ENCODE measurements at regions not wholly inside any gene's neighbourhood (a gene's known extent, or its start where the extent isn't known, plus 50 kb on each side); places are given as distances from the start of the nearest gene placed in this dataset.
A peak's percentile ranks its signal among the peaks of the same experiment; 100 is the strongest.

DNA sequence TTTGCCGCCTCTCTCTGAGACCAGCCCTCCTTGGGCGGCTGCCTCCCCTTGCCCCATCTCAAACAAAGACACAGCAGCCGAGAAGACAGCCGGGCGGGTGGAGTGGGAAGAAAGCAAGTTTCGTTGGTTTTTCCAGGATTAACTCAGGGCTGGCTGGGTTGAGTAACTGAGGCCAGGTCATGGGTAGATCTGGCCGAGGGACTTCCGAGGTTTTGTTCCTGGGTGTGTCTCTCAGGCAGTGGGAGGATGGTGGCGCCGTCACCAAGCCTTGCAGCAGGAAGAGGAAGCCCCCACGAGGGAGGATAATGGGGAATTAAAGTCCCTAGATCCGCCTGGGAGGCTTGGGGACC, 167.2 kb downstream of the TTLL2 start:
- no peak overlapping the region for H3K27ac ChIP-seq (ENCODE audit: low read depth in 2 of 2, low read length in 2 of 2)
- no peaks in the 10 kb centered on the region for H3K36me3 ChIP-seq (ENCODE audit: control insufficient read depth in 2 of 2, insufficient read depth in 2 of 2, low read length in 2 of 2)
- peaks cover 2 to 11% of the 10 kb centered on the region in 2 donors for H3K4me1 ChIP-seq (ENCODE audit: control insufficient read depth in 2 of 2, insufficient read depth in 2 of 2, low read length in 2 of 2)
- H3K27me3 ChIP-seq (ENCODE audit: control insufficient read depth in 2 of 2, insufficient read depth in 2 of 2, low read length in 2 of 2), result no peaks in the 10 kb centered on the region
- H3K4me3 ChIP-seq (ENCODE audit: low read length in 2 of 2), result no peak overlapping the region
- no peak overlapping the region for H3K9ac ChIP-seq (ENCODE audit: low read depth in 1 of 2, low read length in 2 of 2)
- H3K9me3 ChIP-seq (ENCODE audit: control insufficient read depth in 2 of 2, low read length in 2 of 2), result no peaks in the 10 kb centered on the region

DNA sequence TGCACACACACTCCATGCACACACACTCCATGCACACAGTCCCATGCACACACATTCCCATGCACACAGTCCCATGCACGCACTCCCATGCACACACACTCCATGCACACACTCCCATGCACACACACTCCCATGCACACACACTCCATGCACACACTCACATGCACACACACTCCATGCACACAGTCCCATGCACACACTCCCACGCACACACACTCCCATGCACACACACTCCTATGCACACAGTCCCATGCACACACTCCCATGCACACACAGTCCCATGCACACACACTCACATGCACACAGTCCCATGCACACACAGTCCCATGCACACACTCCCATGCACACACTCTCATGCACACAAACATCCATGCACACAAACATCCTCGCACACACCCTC, 168.4 kb downstream of the TTLL2 start:
- Histone ChIP-seq H3K9me3 (ENCODE audit: control insufficient read depth in 2 of 2, low read length in 2 of 2) (no peaks in the 10 kb centered on the region), H3K27me3 (ENCODE audit: control insufficient read depth in 2 of 2, insufficient read depth in 2 of 2, low read length in 2 of 2) (no peaks in the 10 kb centered on the region), H3K4me3 (ENCODE audit: low read length in 2 of 2) (no peak overlapping the region), H3K36me3 (ENCODE audit: control insufficient read depth in 2 of 2, insufficient read depth in 2 of 2, low read length in 2 of 2) (no peaks in the 10 kb centered on the region), H3K27ac (ENCODE audit: low read depth in 2 of 2, low read length in 2 of 2) (no peak overlapping the region), H3K9ac (ENCODE audit: low read depth in 1 of 2, low read length in 2 of 2) (no peak overlapping the region), H3K4me1 (ENCODE audit: control insufficient read depth in 2 of 2, insufficient read depth in 2 of 2, low read length in 2 of 2) (peaks cover 2 to 11% of the 10 kb centered on the region in 2 donors)

DNA sequence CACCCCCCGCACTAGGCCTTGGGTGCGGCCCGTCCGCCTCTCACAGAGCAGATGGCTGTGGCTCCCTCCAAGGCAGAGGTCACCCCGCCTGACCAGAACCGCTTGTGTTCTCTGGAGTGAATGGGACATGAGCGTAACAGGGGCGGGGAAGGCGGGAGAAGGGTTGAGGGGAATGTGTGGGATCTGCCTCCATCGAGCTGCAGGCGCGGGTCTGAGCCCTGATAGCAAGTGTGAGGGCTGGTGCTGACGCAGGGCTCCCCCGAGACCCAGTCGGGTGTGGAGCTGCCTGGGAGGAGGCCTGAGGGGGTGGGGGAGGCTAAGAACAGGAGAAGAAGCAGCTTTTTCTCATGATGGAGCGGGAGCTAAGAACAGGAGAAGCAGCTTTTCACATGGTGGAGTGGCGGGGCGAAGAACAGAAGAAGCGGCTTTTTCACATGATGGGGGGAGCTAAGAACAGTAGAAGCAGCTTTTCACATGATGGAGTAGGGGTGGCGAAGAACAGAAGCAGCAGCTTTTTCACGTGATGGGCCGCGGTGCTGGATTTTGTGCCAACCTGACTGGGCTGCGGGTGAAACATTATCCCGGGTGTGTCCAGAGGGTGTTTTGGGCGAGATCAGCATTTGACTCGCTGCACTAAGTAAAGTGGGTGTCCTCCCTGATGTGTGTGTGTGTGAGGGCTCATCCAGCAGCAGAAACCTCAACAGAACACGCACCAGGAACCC, 169.3 kb downstream of the TTLL2 start:
- Histone ChIP-seq H3K27ac (ENCODE audit: low read depth in 2 of 2, low read length in 2 of 2) (no peak overlapping the region), H3K27me3 (ENCODE audit: control insufficient read depth in 2 of 2, insufficient read depth in 2 of 2, low read length in 2 of 2) (no peaks in the 10 kb centered on the region), H3K9ac (ENCODE audit: low read depth in 1 of 2, low read length in 2 of 2) (peak overlapping the region in 1 of 2 donors; percentile 2), H3K36me3 (ENCODE audit: control insufficient read depth in 2 of 2, insufficient read depth in 2 of 2, low read length in 2 of 2) (no peaks in the 10 kb centered on the region), H3K4me3 (ENCODE audit: low read length in 2 of 2) (no peak overlapping the region), H3K9me3 (ENCODE audit: control insufficient read depth in 2 of 2, low read length in 2 of 2) (no peaks in the 10 kb centered on the region), H3K4me1 (ENCODE audit: control insufficient read depth in 2 of 2, insufficient read depth in 2 of 2, low read length in 2 of 2) (peaks cover 2 to 16% of the 10 kb centered on the region in 2 donors)

DNA sequence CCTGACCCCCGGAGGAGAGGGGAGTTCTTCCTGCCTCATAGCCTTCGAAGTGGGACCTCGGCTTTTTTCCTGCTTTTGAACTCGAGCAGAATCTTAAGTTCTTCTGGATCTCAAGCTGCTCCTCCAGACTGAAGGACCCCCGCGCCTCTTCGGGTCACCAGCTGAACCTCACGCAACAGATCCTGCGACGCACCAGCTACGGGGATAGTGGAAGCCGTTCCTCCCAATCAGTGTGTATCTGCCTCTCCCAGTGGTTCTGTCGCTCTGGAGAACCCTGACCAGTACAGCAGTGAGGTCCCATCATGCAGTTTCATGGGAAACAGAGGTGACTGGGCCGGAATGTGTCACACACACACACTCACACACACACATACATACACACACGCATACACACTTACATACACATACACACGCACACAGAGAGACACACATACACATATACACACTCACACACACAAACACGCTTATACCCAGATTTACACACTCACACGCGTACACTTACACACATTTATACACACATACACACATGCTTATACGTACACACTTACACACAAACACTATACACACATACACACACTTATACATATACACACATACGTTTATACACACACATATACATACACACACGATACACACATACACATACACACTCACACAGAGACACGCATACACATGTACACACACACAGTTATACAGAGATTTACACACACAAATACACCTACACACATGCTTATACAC, 170.0 kb downstream of the TTLL2 start:
- no peak overlapping the region for H3K27ac ChIP-seq (ENCODE audit: low read depth in 2 of 2, low read length in 2 of 2)
- peaks cover 4 to 20% of the 10 kb centered on the region in 2 donors for H3K4me1 ChIP-seq (ENCODE audit: control insufficient read depth in 2 of 2, insufficient read depth in 2 of 2, low read length in 2 of 2)
- no peaks in the 10 kb centered on the region for H3K9me3 ChIP-seq (ENCODE audit: control insufficient read depth in 2 of 2, low read length in 2 of 2)
- no peaks in the 10 kb centered on the region for H3K36me3 ChIP-seq (ENCODE audit: control insufficient read depth in 2 of 2, insufficient read depth in 2 of 2, low read length in 2 of 2)
- H3K27me3 ChIP-seq (ENCODE audit: control insufficient read depth in 2 of 2, insufficient read depth in 2 of 2, low read length in 2 of 2), result no peaks in the 10 kb centered on the region
- H3K4me3 ChIP-seq (ENCODE audit: low read length in 2 of 2), result no peak overlapping the region
- no peak overlapping the region for H3K9ac ChIP-seq (ENCODE audit: low read depth in 1 of 2, low read length in 2 of 2)

DNA sequence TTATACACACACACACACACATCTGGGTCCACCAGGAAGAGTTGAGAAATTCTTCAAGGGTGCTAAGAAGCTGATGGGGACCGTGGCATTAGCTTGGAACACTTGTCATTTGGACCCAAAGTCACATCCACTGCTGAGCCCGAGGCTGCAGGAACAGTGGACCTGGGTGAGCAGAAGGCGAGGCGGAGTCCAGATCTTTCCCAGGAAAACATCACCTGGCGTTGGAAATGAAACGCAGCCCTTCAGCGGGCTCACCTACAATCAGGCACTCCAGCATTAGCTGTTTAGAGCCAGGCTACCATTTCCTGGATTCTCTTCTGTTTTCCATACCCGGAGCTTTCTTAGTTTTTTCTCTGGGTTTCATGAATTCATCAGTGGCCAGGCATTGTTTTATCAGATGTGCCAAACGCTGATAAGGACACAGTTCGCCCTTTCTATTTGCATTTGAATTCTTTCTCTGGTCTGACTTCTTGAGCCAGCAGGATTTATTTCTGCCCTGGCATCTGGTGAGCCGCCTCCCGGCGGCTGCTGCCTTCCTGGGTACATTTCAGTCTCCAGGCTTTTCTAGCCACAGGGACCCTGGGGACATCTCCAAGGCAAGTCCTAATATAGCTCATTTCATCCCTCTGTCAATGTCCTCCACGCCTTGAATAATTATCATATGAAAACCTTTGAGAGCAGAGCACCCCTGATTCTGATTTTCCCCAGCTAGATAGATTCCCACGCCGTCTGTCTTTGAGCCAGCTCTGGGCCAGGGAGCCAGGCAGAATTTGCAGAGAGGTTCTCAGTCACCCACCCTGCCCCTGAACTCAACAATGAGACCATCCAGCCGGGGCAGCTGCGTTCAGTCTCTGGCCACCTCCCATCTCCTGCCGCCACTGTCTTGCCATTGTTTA, 170.9 kb downstream of the TTLL2 start:
- Histone ChIP-seq H3K27me3 (ENCODE audit: control insufficient read depth in 2 of 2, insufficient read depth in 2 of 2, low read length in 2 of 2) (no peaks in the 10 kb centered on the region), H3K4me3 (ENCODE audit: low read length in 2 of 2) (no peak overlapping the region), H3K27ac (ENCODE audit: low read depth in 2 of 2, low read length in 2 of 2) (no peak overlapping the region), H3K9me3 (ENCODE audit: control insufficient read depth in 2 of 2, low read length in 2 of 2) (no peaks in the 10 kb centered on the region), H3K9ac (ENCODE audit: low read depth in 1 of 2, low read length in 2 of 2) (no peak overlapping the region), H3K36me3 (ENCODE audit: control insufficient read depth in 2 of 2, insufficient read depth in 2 of 2, low read length in 2 of 2) (no peaks in the 10 kb centered on the region), H3K4me1 (ENCODE audit: control insufficient read depth in 2 of 2, insufficient read depth in 2 of 2, low read length in 2 of 2) (peaks cover 4 to 21% of the 10 kb centered on the region in 2 donors)

DNA sequence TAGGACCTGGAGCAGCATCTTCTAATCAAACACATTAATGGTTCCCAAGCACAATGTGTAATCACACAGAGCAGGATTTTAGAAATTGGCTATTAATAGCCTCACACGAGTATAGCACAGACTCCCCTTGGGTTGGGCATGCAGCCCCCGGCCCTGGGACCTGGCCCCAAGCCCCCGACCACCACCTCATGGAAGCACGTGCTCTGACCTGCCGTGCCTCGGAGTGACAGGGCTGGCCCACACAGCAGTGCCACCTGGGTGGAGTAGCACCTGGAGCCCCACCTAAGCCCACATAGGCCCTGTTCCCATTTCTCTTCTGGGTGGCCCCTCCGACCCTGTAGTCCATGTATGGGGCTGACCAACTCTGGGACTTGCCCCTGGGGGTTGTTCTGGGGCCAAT, 171.8 kb downstream of the TTLL2 start:
- Histone ChIP-seq H3K27me3 (ENCODE audit: control insufficient read depth in 2 of 2, insufficient read depth in 2 of 2, low read length in 2 of 2) (no peaks in the 10 kb centered on the region), H3K27ac (ENCODE audit: low read depth in 2 of 2, low read length in 2 of 2) (no peak overlapping the region), H3K9me3 (ENCODE audit: control insufficient read depth in 2 of 2, low read length in 2 of 2) (no peaks in the 10 kb centered on the region), H3K4me3 (ENCODE audit: low read length in 2 of 2) (no peak overlapping the region), H3K4me1 (ENCODE audit: control insufficient read depth in 2 of 2, insufficient read depth in 2 of 2, low read length in 2 of 2) (peaks cover 4 to 21% of the 10 kb centered on the region in 2 donors), H3K9ac (ENCODE audit: low read depth in 1 of 2, low read length in 2 of 2) (no peak overlapping the region), H3K36me3 (ENCODE audit: control insufficient read depth in 2 of 2, insufficient read depth in 2 of 2, low read length in 2 of 2) (no peaks in the 10 kb centered on the region)

DNA sequence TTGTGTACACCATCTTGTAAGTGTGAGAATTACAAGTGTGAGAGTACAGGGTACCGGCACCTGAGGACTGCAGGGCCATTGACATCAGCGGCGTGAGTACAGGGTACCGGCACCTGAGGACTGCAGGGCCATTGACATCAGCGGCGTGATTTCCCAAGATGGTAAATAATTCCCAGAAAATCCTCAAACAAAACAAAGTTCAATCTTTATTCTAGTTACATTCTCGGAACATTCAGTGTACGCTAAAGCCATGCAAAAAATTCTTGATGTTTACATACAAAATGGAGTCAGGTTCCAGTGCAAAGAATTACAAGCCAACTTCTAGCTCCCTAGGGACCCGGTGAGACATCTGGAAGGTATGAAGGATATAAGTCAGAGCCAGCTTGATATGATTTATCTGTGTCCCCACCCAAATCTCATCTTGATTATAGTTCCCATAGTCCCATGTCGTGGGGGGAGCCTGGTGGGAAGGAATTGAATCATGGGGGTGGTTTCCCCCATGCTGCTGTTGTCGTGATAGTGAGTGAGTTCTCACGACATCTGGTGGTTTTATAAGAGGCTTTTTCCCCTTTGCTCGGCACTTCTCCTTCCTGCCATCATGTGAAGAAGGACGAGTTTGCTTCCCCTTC, 172.7 kb downstream of the TTLL2 start:
- H3K4me1 ChIP-seq (ENCODE audit: control insufficient read depth in 2 of 2, insufficient read depth in 2 of 2, low read length in 2 of 2), result peaks cover 4 to 21% of the 10 kb centered on the region in 2 donors
- no peak overlapping the region for H3K9ac ChIP-seq (ENCODE audit: low read depth in 1 of 2, low read length in 2 of 2)
- no peak overlapping the region for H3K4me3 ChIP-seq (ENCODE audit: low read length in 2 of 2)

DNA sequence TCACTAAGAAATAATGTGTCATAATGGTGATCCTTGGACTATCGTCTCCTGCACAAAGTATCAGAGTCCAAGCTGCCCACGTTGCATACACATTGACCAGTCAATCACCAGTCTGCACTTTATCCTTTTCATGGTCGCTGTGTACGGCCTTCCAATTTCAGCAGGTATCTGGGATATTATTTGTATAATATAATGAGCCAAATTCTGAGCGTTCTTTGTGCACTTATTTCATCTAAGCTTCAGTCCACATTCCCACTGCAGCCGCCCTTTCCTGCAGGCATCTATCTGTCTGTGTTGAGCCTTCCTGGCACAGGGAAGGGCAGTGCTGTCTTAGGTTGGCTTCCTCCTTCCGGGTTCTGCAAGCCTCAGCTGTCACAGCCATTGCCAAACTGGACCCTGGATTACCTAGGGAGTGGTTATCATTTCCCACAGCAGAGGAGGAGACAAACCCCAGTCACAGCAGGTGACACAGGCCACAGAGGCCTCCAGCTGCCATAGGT, 174.3 kb downstream of the TTLL2 start:
- Histone ChIP-seq H3K36me3 (ENCODE audit: control insufficient read depth in 2 of 2, insufficient read depth in 2 of 2, low read length in 2 of 2) (no peaks in the 10 kb centered on the region), H3K27ac (ENCODE audit: low read depth in 2 of 2, low read length in 2 of 2) (peak overlapping the region; percentile 66 to 72), H3K9me3 (ENCODE audit: control insufficient read depth in 2 of 2, low read length in 2 of 2) (no peaks in the 10 kb centered on the region), H3K27me3 (ENCODE audit: control insufficient read depth in 2 of 2, insufficient read depth in 2 of 2, low read length in 2 of 2) (no peaks in the 10 kb centered on the region), H3K4me1 (ENCODE audit: control insufficient read depth in 2 of 2, insufficient read depth in 2 of 2, low read length in 2 of 2) (peaks cover 2 to 18% of the 10 kb centered on the region in 2 donors), H3K9ac (ENCODE audit: low read depth in 1 of 2, low read length in 2 of 2) (no peak overlapping the region), H3K4me3 (ENCODE audit: low read length in 2 of 2) (no peak overlapping the region)

More for the DNA sequence above, 172.7 kb downstream of the TTLL2 start:
- Histone ChIP-seq H3K27ac (ENCODE audit: low read depth in 2 of 2, low read length in 2 of 2) (no peak overlapping the region), H3K9me3 (ENCODE audit: control insufficient read depth in 2 of 2, low read length in 2 of 2) (no peaks in the 10 kb centered on the region), H3K36me3 (ENCODE audit: control insufficient read depth in 2 of 2, insufficient read depth in 2 of 2, low read length in 2 of 2) (no peaks in the 10 kb centered on the region), H3K27me3 (ENCODE audit: control insufficient read depth in 2 of 2, insufficient read depth in 2 of 2, low read length in 2 of 2) (no peaks in the 10 kb centered on the region)

DNA sequence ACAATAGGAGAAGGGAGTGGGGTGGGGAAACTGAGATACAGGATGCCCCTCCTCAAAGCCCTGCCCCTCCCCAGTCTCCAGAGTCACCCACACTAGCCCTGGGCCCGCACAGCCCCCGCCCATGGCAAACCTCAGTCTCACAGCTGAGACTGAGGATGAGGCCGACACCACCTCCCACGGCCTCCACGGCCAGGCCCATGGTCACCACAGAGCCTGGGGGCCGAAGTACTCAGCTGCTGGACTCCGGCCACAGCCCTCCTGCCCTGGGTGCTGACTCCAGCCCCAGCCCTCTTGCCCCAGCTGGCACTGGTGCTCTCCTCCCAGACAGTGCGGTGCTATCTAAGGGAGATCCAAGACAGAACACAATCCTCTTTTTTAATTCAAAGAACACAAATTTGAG, 176.1 kb downstream of the TTLL2 start:
- Histone ChIP-seq H3K9me3 (ENCODE audit: control insufficient read depth in 2 of 2, low read length in 2 of 2) (no peaks in the 10 kb centered on the region), H3K36me3 (ENCODE audit: control insufficient read depth in 2 of 2, insufficient read depth in 2 of 2, low read length in 2 of 2) (no peaks in the 10 kb centered on the region), H3K4me1 (ENCODE audit: control insufficient read depth in 2 of 2, insufficient read depth in 2 of 2, low read length in 2 of 2) (peaks cover 2 to 10% of the 10 kb centered on the region in 2 donors), H3K27me3 (ENCODE audit: control insufficient read depth in 2 of 2, insufficient read depth in 2 of 2, low read length in 2 of 2) (no peaks in the 10 kb centered on the region), H3K27ac (ENCODE audit: low read depth in 2 of 2, low read length in 2 of 2) (no peak overlapping the region), H3K9ac (ENCODE audit: low read depth in 1 of 2, low read length in 2 of 2) (no peak overlapping the region), H3K4me3 (ENCODE audit: low read length in 2 of 2) (no peak overlapping the region)
